NCI-H1048 (cell line): ENCODE measurements at regions not wholly inside any gene's neighbourhood (a gene's known extent, or its start where the extent isn't known, plus 50 kb on each side); places are given as distances from the start of the nearest gene placed in this dataset.
"Not testable (repeated sequence)": the region's sequence is repeated elsewhere in the genome, so short reads cannot be mapped to it uniquely, and the experiment has no call there.

Experiments
- DNase-seq: peaks from one replicate; lab custom pipeline; 2025; lab: John Stamatoyannopoulos, UW

GRCh38 chr3:135558150-135558783 is 407.3 kb upstream of the PPP2R3A start:
- no peak for DNase-seq

- no peak for DNase-seq
Measured at GRCh38 chr3:135558906-135559305, 406.6 kb upstream of the PPP2R3A start.

- DNase-seq, result no peak
Measured at GRCh38 chr3:135559802-135560201, 405.7 kb upstream of the PPP2R3A start.

- no peak for DNase-seq
Measured at GRCh38 chr3:135560847-135561246, 404.7 kb upstream of the PPP2R3A start.

GRCh38 chr3:135564696-135565095 is 400.8 kb upstream of the PPP2R3A start:
- no peak for DNase-seq

- no peak for DNase-seq
Measured at GRCh38 chr3:135565546-135565945, 400.0 kb upstream of the PPP2R3A start.

- DNase-seq, result no peak
Measured at GRCh38 chr3:135567223-135567622, 398.3 kb upstream of the PPP2R3A start.

- no peak for DNase-seq
Measured at GRCh38 chr3:135576751-135577150, 388.8 kb upstream of the PPP2R3A start.

GRCh38 chr3:135581806-135582205 is 383.7 kb upstream of the PPP2R3A start:
- DNase-seq, result no peak

GRCh38 chr3:135582800-135583199 is 382.7 kb upstream of the PPP2R3A start:
- no peak for DNase-seq

- no peak for DNase-seq
Measured at GRCh38 chr3:135596563-135596962, 369.0 kb upstream of the PPP2R3A start.

- DNase-seq, result no peak
Measured at GRCh38 chr3:135597855-135598254, 367.7 kb upstream of the PPP2R3A start.

- DNase-seq, result no peak
Measured at GRCh38 chr3:135598597-135598996, 366.9 kb upstream of the PPP2R3A start.

- not testable (repeated sequence) for DNase-seq
Measured at GRCh38 chr3:135604512-135604911, 361.0 kb upstream of the PPP2R3A start.

GRCh38 chr3:135618123-135618522 is 347.4 kb upstream of the PPP2R3A start:
- DNase-seq, result no peak

GRCh38 chr3:135621184-135621920 is 344.2 kb upstream of the PPP2R3A start:
- DNase-seq, result no peak

GRCh38 chr3:135622215-135622614 is 343.3 kb upstream of the PPP2R3A start:
- no peak for DNase-seq

GRCh38 chr3:135622656-135623055 is 342.9 kb upstream of the PPP2R3A start:
- no peak for DNase-seq

- no peak for DNase-seq
Measured at GRCh38 chr3:135623558-135623957, 342.0 kb upstream of the PPP2R3A start.

GRCh38 chr3:135627057-135627456 is 338.5 kb upstream of the PPP2R3A start:
- no peak for DNase-seq

- no peak for DNase-seq
Measured at GRCh38 chr3:135629701-135630408, 335.7 kb upstream of the PPP2R3A start.

GRCh38 chr3:135632556-135633065 is 332.9 kb upstream of the PPP2R3A start:
- no peak for DNase-seq

GRCh38 chr3:135633078-135633477 is 332.4 kb upstream of the PPP2R3A start:
- no peak for DNase-seq
